ENCODE measurements at regions not wholly inside any gene's neighbourhood (a gene's known extent, or its start where the extent isn't known, plus 50 kb on each side); places are given as distances from the start of the nearest gene placed in this dataset.

- ChIA-PET POLR2A (no interaction called here), CTCF (no interaction called here)
- Histone ChIP-seq H3K9me3 (ENCODE audit: control insufficient read depth, insufficient read depth, low read depth, low read length) (no peaks in the 10 kb centered on the region), H3K27ac (ENCODE audit: low read length) (no peak overlapping the region), H3K4me1 (ENCODE audit: control insufficient read depth, insufficient read depth, low read length) (no peaks in the 10 kb centered on the region), H3K4me3 (ENCODE audit: low read depth in 2 of 2, low read length in 2 of 2) (no peak overlapping the region), H3K36me3 (ENCODE audit: control insufficient read depth, insufficient read depth, low read length) (no peaks in the 10 kb centered on the region), H3K27me3 (ENCODE audit: control insufficient read depth, insufficient read depth, low read length) (no peaks in the 10 kb centered on the region)
- intact Hi-C loops (cut with micrococcal nuclease; ENCODE audit: unreplicated experiment): no loop called here
- ATAC-seq (no peak), DNase-seq (ENCODE audit: low read depth, low spot score) (no peak)
- in situ Hi-C loops (cut with HindIII; ENCODE audit: low pct_unique_long_range_greater_than_20kb, low sequenced_read_pairs): no loop called here
- TF ChIP-seq POLR2AphosphoS5 (IDR thresholded peaks at IDR 0.05; ENCODE audit: low read depth, low read length) (no peak), CTCF (IDR thresholded peaks at IDR 0.05) (no peak), SIN3A (IDR thresholded peaks at IDR 0.05; ENCODE audit: borderline replicate concordance, insufficient read depth, low read depth, low read length) (no peak), REST (IDR thresholded peaks at IDR 0.05; ENCODE audit: insufficient read depth in 1 of 2, low read depth in 2 of 2, low read length in 1 of 2) (no peak), TCF7L2 (IDR thresholded peaks at IDR 0.05; ENCODE audit: low read depth, low read length) (no peak)
- no TSS peak for BruUV-seq (replicated peaks)
These were observed 730.9 kb upstream of the RGMB start for GRCh38 chr5:98042521-98042920.

GRCh38 chr5:98042961-98043360 is 730.5 kb upstream of the RGMB start:
- CTCF ChIA-PET: interaction anchor here (0.6 kb wide), 1 partner anchor 42 kb away, joined by 3 read pairs; no protein-coding TSS in a partner anchor
- H3K4me1 ChIP-seq (ENCODE audit: control insufficient read depth, insufficient read depth, low read length): no peaks in the 10 kb centered on the region
- in situ Hi-C loops (cut with HindIII; ENCODE audit: low pct_unique_long_range_greater_than_20kb, low sequenced_read_pairs): no loop called here
- H3K4me3 ChIP-seq (ENCODE audit: low read depth in 2 of 2, low read length in 2 of 2): no peak overlapping the region
- no peak overlapping the region for H3K27ac ChIP-seq (ENCODE audit: low read length)
- H3K27me3 ChIP-seq (ENCODE audit: control insufficient read depth, insufficient read depth, low read length): no peaks in the 10 kb centered on the region
- ATAC-seq (no peak), DNase-seq (ENCODE audit: low read depth, low spot score) (no peak)
- intact Hi-C loops (cut with micrococcal nuclease; ENCODE audit: unreplicated experiment): no loop called here
- POLR2A ChIA-PET: no interaction called here
- TF ChIP-seq SIN3A (IDR thresholded peaks at IDR 0.05; ENCODE audit: borderline replicate concordance, insufficient read depth, low read depth, low read length) (no peak), CTCF (IDR thresholded peaks at IDR 0.05) (no peak), TCF7L2 (IDR thresholded peaks at IDR 0.05; ENCODE audit: low read depth, low read length) (no peak), POLR2AphosphoS5 (IDR thresholded peaks at IDR 0.05; ENCODE audit: low read depth, low read length) (no peak), REST (IDR thresholded peaks at IDR 0.05; ENCODE audit: insufficient read depth in 1 of 2, low read depth in 2 of 2, low read length in 1 of 2) (no peak)
- no peaks in the 10 kb centered on the region for H3K9me3 ChIP-seq (ENCODE audit: control insufficient read depth, insufficient read depth, low read depth, low read length)
- no peaks in the 10 kb centered on the region for H3K36me3 ChIP-seq (ENCODE audit: control insufficient read depth, insufficient read depth, low read length)
- no TSS peak for BruUV-seq (replicated peaks)
